Inferior parietal cortex (tissue), 1 donor: ENCODE measurements at regions not wholly inside any gene's neighbourhood (a gene's known extent, or its start where the extent isn't known, plus 50 kb on each side); places are given as distances from the start of the nearest gene placed in this dataset.
"Not testable (repeated sequence)": the region's sequence is repeated elsewhere in the genome, so short reads cannot be mapped to it uniquely, and the experiment has no call there.

Experiments used
- DNase-seq: peaks from one replicate; pipeline ENCODE4 v3.0.0-alpha.2; 2016; ENCODE audit errors: extremely low spot score

DNA sequence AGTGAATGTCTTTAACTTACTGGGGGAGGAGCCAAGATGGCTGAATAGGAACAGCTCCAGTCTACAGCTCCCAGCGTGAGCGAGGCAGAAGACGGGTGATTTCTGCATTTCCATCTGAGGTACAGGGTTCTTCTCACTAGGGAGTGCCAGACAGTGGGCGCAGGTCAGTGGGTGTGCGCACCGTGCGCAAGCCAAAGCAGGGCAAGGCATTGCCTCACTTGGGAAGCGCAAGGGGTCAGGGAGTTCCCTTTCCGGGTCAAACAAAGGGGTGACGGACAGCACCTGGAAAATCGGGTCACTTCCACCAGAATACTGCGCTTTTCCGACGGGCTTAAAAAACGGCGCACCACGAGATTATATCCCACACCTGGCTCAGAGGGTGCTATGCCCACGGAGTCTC lies 187.3 kb downstream of the CHIC2 start:
- not testable (repeated sequence) for DNase-seq

GRCh38 chr4:53866055-53866454 lies 198.3 kb downstream of the CHIC2 start:
- no peak for DNase-seq

- no peak for DNase-seq
Measured at GRCh38 chr4:53865054-53865453, 199.4 kb downstream of the CHIC2 start.

- DNase-seq, result no peak
Measured at GRCh38 chr4:53863736-53864365, 200.6 kb downstream of the CHIC2 start.

DNA sequence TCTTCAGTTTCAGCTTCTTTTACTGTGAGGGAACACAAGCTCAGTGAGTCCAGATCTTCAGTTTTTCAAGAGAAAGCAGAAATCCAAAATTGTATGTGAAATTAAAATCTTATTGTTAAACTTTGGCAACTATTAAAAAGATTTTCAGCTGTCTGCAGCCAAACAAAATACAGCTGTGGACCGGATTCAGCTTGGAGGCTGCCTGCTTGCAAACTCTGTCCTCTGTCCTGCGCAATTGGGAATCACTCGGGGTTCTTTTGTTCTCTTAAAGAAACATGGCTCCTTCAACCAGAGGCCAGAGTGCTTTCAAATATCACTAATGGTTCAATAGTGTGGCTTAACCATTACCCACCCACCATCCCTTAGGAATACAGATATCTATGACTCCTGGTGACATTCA lies 201.2 kb downstream of the CHIC2 start:
- no peak for DNase-seq

- no peak for DNase-seq
Measured at GRCh38 chr4:53861856-53862610, 202.4 kb downstream of the CHIC2 start.

DNA sequence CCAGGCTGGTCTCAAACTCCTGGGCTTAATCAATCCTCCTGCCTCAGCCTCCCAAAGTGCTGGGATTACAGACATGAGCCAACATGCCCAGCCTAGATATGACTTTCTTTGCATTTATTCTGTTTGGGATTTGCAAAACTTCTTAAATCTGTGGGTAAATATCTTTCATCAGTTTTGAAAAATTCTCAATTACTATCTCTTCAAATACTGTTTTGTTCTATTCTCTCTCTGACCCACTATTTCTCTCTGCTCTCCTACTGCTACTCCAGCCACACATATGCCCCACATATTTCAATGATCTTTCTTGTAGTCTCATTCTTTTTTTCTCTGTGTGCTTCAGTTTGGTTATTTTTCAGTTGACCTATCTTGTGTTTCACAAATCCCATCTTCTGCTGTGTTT lies 205.1 kb downstream of the CHIC2 start:
- no peak for DNase-seq

GRCh38 chr4:53858744-53859143 lies 205.7 kb downstream of the CHIC2 start:
- DNase-seq, result no peak

- no peak for DNase-seq
Measured at GRCh38 chr4:53855581-53856250, 208.7 kb downstream of the CHIC2 start.

GRCh38 chr4:53854991-53855568 lies 209.3 kb downstream of the CHIC2 start:
- DNase-seq, result no peak

- no peak for DNase-seq
Measured at GRCh38 chr4:53852343-53852742, 212.1 kb downstream of the CHIC2 start.

- no peak for DNase-seq
Measured at GRCh38 chr4:53847965-53848364, 216.4 kb downstream of the CHIC2 start.

GRCh38 chr4:53844551-53844950 lies 219.9 kb downstream of the CHIC2 start:
- DNase-seq, result no peak

GRCh38 chr4:53844133-53844532 lies 220.3 kb downstream of the CHIC2 start:
- no peak for DNase-seq

- DNase-seq, result no peak
Measured at GRCh38 chr4:53841711-53842110, 222.7 kb downstream of the CHIC2 start.

DNA sequence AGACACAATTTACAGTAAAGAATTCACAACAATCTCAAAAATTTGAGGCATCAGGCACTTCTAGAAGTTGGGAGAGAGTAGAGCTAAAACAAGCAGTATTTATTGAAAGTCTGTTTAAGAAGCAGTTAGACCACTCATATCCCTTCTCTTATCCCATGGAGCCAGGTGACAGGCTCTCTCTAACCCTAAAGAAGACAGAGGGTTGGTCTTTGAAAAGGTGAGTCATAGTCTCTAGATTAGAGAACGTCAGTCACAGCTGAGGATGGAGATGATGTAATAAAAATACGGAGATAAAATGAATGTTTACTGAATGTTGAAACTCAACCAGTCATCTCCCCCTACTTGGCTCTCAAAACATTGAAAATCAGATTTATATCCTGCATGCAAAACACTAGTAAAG lies 223.8 kb downstream of the CHIC2 start:
- no peak for DNase-seq

GRCh38 chr4:53833302-53834003 lies 231.0 kb downstream of the CHIC2 start:
- not testable (repeated sequence) for DNase-seq

DNA sequence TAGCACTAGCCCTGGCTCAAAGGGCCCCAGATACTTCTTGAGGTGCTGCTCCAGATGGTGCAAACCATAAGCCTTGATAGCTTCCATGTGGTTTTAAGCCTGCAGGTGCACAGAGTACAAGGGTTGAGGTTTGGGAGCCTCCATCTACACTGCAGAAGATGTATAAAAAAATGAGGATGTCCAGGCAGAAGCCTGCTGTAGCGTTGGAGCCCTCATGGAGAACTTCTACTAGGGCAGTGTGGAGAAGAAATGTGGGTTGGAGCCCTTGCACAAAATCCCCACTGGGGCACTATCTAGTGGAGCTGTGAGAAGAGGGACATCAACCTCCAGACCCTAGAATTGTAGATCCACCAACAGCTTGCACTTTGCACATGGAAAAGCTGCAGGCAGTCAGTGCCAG lies 231.9 kb downstream of the CHIC2 start:
- no peak for DNase-seq

GRCh38 chr4:53830511-53830910 lies 233.9 kb downstream of the CHIC2 start:
- no peak for DNase-seq

DNA sequence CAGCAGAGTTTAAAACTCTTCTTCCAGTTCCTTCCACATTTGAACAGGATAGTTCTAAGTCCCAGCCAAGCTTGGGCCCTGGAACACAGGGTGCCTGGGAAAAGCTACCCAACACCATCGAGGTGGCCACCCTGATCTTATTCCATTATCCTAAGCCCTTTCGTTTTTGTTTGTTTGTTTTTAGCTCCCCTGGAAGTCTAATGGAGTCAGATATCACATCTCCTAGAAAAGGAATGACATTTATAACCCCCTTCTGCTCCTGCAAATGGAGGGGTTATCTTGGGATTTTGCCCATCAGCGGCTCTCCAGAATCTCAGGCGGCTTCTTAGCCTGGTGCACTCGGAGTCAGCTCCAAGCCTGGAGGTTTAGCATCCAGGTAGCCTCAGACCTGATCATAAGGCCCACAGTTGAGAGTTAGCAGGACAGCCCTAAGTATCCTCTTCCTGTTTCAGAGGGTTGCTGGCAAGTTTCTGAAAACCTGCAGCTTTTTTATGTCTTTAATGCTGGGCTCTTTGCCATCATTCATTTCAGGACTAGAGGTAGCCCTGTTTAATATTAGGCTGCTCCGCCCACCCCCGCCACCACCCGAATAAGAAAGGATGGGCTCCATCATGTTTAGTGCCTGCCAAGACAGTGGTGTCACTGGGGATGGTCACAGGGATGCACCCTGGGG lies 230.0 kb upstream of the LNX1 start:
- no peak for DNase-seq

DNA sequence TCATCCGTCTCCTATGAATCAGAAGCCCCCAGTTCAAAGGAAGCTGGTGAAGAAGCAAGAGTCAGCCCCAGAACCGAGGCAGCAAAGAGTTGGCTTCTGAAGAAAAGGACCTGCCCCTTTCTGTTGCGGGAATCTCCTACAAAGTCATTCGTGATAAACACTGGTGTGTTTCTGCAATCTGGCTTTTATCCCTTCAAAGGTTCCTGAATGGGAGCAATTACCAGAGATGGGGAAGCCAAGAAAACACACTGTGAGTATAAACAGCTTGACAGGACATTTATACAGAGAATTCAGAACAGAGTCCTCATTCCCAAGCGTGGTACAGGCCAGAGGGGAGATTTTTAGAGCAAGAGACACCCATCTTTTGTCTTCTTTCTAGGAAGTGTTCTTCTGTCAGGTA lies 226.8 kb upstream of the LNX1 start:
- no peak for DNase-seq
